Ishikawa (cell line): ENCODE measurements at regions not wholly inside any gene's neighbourhood (a gene's known extent, or its start where the extent isn't known, plus 50 kb on each side); places are given as distances from the start of the nearest gene placed in this dataset.

Experiments used
- CEBPB ChIP-seq: IDR thresholded peaks from 2 replicates; pipeline ENCODE4 v1.6.1; 2012
- CREB1 ChIP-seq: IDR thresholded peaks from 2 replicates; pipeline ENCODE4 v1.6.1; 2012; ENCODE audit warnings: low read depth
- EGR1 ChIP-seq: IDR thresholded peaks from 2 replicates; pipeline ENCODE4 v1.6.1; 2012
- EP300 ChIP-seq: IDR thresholded peaks from 2 replicates; pipeline ENCODE4 v1.6.1; 2012; ENCODE audit warnings: borderline replicate concordance
- FOXM1 ChIP-seq: IDR thresholded peaks from 2 replicates; pipeline ENCODE4 v1.6.1; 2012; ENCODE audit warnings: low read depth, borderline replicate concordance
- NFIC ChIP-seq: IDR thresholded peaks from 2 replicates; pipeline ENCODE4 v1.6.1; 2012
- RAD21 ChIP-seq: IDR thresholded peaks from 2 replicates; pipeline ENCODE4 v1.6.1; 2012; ENCODE audit warnings: low read depth
- TAF1 ChIP-seq: IDR thresholded peaks from 2 replicates; pipeline ENCODE4 v1.6.1; 2012; ENCODE audit warnings: low read depth, mild to moderate bottlenecking
- TCF12 ChIP-seq: IDR thresholded peaks from 2 replicates; pipeline ENCODE4 v1.6.1; 2012; ENCODE audit warnings: low read depth
- TEAD4 ChIP-seq: IDR thresholded peaks from 2 replicates; pipeline ENCODE4 v1.6.1; 2012
- USF1 ChIP-seq: IDR thresholded peaks from 2 replicates; pipeline ENCODE4 v1.6.1; 2012
- YY1 ChIP-seq: IDR thresholded peaks from 2 replicates; pipeline ENCODE4 v1.6.1; 2012; ENCODE audit warnings: low read depth
- ZBTB7A ChIP-seq: IDR thresholded peaks from 2 replicates; pipeline ENCODE4 v1.6.1; 2012; ENCODE audit warnings: low read depth
- TF ChIP-seq, protein P1 (sequence below): IDR thresholded peaks from 2 replicates; pipeline ENCODE4 v1.6.1; 2012
- TF ChIP-seq, protein P2 (sequence below): IDR thresholded peaks from 2 replicates; pipeline ENCODE4 v1.6.1; 2012; ENCODE audit warnings: low read depth, mild to moderate bottlenecking

DNA sequence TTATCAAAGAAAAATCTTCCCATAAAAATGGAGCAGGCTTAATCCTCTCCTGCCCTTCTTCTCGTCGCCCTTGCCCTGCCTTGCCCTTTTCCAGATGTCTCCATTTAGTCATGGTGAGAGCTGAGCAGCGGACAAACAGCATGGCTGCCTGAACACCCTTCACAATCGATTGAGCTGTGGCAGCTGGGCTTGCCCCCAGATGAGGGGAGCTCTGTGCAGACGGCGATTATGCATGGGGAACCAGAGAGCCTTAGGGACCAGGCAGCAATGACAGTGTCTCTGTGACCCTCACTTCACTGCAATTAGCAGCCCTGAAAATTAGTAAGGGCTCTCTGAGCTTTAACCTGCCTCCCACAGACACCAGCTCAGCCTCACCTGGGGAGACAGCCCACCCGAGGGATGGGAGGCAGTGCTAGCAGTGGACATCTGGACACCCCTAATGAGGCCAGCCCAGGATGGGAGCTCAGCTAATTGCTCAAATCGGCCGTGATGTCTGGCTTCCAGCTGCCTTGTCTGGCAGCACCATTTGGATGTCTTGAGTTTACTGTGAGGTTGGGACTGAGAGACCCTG lies 365.7 kb downstream of the TNS1 start:
- TF ChIP-seq NFIC (no peak), TEAD4 (no peak), CREB1 (no peak), USF1 (no peak), ZBTB7A (no peak)
- TF ChIP-seq, protein P1, sequence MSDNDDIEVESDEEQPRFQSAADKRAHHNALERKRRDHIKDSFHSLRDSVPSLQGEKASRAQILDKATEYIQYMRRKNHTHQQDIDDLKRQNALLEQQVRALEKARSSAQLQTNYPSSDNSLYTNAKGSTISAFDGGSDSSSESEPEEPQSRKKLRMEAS = no peak
- TF ChIP-seq, protein P2, sequence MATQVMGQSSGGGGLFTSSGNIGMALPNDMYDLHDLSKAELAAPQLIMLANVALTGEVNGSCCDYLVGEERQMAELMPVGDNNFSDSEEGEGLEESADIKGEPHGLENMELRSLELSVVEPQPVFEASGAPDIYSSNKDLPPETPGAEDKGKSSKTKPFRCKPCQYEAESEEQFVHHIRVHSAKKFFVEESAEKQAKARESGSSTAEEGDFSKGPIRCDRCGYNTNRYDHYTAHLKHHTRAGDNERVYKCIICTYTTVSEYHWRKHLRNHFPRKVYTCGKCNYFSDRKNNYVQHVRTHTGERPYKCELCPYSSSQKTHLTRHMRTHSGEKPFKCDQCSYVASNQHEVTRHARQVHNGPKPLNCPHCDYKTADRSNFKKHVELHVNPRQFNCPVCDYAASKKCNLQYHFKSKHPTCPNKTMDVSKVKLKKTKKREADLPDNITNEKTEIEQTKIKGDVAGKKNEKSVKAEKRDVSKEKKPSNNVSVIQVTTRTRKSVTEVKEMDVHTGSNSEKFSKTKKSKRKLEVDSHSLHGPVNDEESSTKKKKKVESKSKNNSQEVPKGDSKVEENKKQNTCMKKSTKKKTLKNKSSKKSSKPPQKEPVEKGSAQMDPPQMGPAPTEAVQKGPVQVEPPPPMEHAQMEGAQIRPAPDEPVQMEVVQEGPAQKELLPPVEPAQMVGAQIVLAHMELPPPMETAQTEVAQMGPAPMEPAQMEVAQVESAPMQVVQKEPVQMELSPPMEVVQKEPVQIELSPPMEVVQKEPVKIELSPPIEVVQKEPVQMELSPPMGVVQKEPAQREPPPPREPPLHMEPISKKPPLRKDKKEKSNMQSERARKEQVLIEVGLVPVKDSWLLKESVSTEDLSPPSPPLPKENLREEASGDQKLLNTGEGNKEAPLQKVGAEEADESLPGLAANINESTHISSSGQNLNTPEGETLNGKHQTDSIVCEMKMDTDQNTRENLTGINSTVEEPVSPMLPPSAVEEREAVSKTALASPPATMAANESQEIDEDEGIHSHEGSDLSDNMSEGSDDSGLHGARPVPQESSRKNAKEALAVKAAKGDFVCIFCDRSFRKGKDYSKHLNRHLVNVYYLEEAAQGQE = no peak

- TF ChIP-seq YY1 (no peak), RAD21 (no peak), EP300 (no peak), ZBTB7A (no peak), NFIC (no peak), CEBPB (no peak), USF1 (no peak), TCF12 (no peak), CREB1 (no peak), TEAD4 (no peak), EGR1 (no peak), FOXM1 (no peak), TAF1 (no peak)
- TF ChIP-seq, protein P2 = no peak
- TF ChIP-seq, protein P1 = no peak
Measured at GRCh38 chr2:217636578-217636977, 366.2 kb downstream of the TNS1 start.

GRCh38 chr2:217634871-217635270 lies 367.9 kb downstream of the TNS1 start:
- TF ChIP-seq, protein P2 = no peak
- TF ChIP-seq, protein P1 = no peak
- TF ChIP-seq YY1 (no peak), USF1 (no peak)

DNA sequence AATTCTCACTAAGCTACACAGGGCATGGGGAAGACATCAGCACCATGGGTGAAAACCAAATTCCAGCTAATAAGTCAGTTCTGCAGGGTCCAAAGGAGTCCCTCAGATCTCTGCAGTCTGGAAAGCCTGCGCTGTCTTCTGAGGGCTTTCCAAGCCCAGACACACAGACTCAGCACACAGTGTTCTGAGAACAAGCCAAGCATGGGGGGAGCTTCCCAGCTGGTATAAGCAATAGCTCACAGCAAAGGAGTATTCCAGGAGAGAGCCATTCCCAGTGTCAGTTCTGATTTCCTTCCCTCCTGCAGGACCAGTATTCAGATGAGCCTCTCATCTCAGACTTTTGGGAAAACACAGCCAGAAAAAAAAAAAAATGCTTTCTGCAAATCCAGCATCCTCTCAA lies 370.8 kb downstream of the TNS1 start:
- TF ChIP-seq CREB1 (no peak), EGR1 (no peak), RAD21 (no peak), ZBTB7A (no peak), TAF1 (no peak), NFIC (no peak), CEBPB (no peak), EP300 (no peak), TEAD4 (no peak), FOXM1 (no peak), YY1 (no peak), USF1 (no peak), TCF12 (no peak)
- TF ChIP-seq, protein P1 = no peak
- TF ChIP-seq, protein P2 = no peak
